ENCODE measurements at regions not wholly inside any gene's neighbourhood (a gene's known extent, or its start where the extent isn't known, plus 50 kb on each side); places are given as distances from the start of the nearest gene placed in this dataset.

DNA sequence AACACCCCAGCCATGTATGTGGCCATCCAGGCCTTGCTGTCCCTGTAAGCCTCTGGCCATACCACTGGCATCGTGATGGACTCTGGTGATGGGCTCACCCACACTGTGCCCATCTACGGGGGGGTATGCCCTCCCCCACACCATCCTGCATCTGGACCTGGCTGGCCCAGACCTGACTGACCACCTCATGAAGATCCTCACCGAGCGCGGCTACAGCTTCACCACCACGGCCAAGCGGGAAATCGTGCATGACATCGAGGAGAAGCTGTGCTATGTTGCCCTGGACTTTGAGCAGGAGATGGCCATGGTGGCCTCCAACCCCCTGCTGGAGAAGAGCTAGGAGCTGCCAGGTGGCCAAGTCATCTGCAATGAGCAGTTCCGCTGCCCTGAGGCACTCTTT, 80.4 kb upstream of the ZCCHC2 start:
- intact Hi-C loops (cut with DNase I), result no loop called here
- Histone ChIP-seq H3K4me3 (no peak overlapping the region), H3K36me3 (no peaks in the 10 kb centered on the region), H3K9me3 (no peaks in the 10 kb centered on the region), H3K4me1 (peaks cover 0 to 14% (median 9%) of the 10 kb centered on the region in 4 donors), H3K27ac (no peak overlapping the region), H3K27me3 (no peaks in the 10 kb centered on the region)
- no peak for DNase-seq
- TF ChIP-seq, protein P1, sequence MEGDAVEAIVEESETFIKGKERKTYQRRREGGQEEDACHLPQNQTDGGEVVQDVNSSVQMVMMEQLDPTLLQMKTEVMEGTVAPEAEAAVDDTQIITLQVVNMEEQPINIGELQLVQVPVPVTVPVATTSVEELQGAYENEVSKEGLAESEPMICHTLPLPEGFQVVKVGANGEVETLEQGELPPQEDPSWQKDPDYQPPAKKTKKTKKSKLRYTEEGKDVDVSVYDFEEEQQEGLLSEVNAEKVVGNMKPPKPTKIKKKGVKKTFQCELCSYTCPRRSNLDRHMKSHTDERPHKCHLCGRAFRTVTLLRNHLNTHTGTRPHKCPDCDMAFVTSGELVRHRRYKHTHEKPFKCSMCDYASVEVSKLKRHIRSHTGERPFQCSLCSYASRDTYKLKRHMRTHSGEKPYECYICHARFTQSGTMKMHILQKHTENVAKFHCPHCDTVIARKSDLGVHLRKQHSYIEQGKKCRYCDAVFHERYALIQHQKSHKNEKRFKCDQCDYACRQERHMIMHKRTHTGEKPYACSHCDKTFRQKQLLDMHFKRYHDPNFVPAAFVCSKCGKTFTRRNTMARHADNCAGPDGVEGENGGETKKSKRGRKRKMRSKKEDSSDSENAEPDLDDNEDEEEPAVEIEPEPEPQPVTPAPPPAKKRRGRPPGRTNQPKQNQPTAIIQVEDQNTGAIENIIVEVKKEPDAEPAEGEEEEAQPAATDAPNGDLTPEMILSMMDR (IDR thresholded peaks at IDR 0.05), result no peak
- no peak for TF ChIP-seq POLR2A (IDR thresholded peaks at IDR 0.05)
- ATAC-seq, result no peak
- no CpG with 5 or more reads among the region's 10 CpGs for WGBS (ENCODE audit: insufficient coverage, low coverage, low lambda C conversion rate, missing lambda C conversion rate)

DNA sequence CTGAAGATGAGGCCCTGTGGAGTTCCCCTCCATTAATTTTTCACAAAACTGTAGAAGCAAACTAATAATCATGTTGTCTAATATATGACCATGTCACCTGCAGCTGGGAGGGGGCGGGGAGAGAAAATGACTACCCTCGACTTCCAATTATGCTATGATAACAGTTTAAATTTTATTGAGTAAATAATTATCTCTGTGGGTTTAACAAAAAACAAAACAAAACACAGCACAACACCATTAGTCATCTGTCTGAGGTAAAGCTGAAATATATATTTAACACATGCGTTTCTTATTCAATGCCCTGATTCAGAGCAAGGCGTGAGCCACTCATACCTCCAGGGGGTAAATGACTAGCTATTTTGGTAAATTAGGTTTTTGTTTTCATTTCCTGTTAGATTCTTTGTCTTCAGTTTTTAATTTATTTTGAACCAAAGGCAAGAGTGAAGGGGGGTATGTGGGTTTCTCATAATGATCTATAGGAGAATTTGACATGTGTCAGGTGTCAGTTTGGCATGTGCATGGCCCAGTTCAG, 77.4 kb upstream of the ZCCHC2 start:
- no peaks in the 10 kb centered on the region for H3K27me3 ChIP-seq
- DNase-seq, result no peak
- H3K27ac ChIP-seq, result no peak overlapping the region
- no peaks in the 10 kb centered on the region for H3K9me3 ChIP-seq
- TF ChIP-seq, protein P1 (IDR thresholded peaks at IDR 0.05), result no peak
- no peak for TF ChIP-seq POLR2A (IDR thresholded peaks at IDR 0.05)
- WGBS (ENCODE audit: insufficient coverage, low coverage, low lambda C conversion rate, missing lambda C conversion rate), result 87% methylated on average over 4 of the region's 4 CpGs
- H3K4me3 ChIP-seq, result no peak overlapping the region
- H3K36me3 ChIP-seq, result no peaks in the 10 kb centered on the region
- intact Hi-C loops (cut with DNase I), result no loop called here
- ATAC-seq, result no peak
- peaks cover 0 to 8% (median 4%) of the 10 kb centered on the region in 4 donors for H3K4me1 ChIP-seq

DNA sequence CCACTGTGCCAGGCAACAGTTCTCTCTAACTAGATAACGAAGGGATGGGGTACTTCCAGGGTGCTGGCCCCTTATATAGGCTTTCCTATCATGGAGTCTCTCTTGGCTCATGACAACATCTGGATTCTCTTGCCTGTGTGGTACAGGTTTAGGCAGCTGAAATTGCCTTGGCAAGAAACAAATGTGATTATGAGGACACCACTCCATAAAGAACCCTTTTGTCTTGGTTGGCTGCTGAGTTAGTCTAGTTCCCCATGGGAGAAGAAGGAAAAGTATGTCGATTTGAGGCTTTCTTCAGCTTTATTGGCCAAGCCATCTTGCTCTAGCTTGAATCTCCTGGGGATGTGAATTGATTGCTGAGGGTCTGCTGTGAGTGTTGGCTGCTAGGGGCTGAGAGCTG, 76.3 kb upstream of the ZCCHC2 start:
- H3K27me3 ChIP-seq, result no peaks in the 10 kb centered on the region
- peaks cover 0 to 19% (median 10%) of the 10 kb centered on the region in 4 donors for H3K4me1 ChIP-seq
- no peaks in the 10 kb centered on the region for H3K9me3 ChIP-seq
- intact Hi-C loops (cut with DNase I), result no loop called here
- ATAC-seq, result no peak
- no peak for DNase-seq
- H3K4me3 ChIP-seq, result no peak overlapping the region
- TF ChIP-seq, protein P1 (IDR thresholded peaks at IDR 0.05), result no peak
- TF ChIP-seq POLR2A (IDR thresholded peaks at IDR 0.05), result no peak
- 100% methylated on average over 1 of the region's 2 CpGs for WGBS (ENCODE audit: insufficient coverage, low coverage, low lambda C conversion rate, missing lambda C conversion rate)
- no peak overlapping the region for H3K27ac ChIP-seq
- no peaks in the 10 kb centered on the region for H3K36me3 ChIP-seq

DNA sequence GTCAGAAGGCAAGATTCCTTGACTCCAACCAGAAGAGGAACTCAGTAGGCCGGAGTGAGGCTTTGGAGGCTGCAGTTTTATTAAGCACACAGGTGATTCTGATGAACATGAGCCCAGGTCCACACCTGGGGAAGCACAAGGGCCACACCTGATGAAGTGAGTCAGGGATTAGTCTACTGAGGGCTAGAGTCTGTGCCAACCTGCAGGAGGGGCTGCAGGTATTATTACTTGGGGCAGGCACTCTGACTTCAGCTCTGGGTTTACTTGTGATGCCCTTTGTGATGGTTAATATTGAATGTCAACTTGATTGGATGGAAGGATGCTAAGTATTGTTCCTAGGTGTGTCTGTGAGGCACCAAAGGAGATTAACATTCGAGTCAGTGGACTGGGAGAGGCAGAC, 75.2 kb upstream of the ZCCHC2 start:
- ATAC-seq, result no peak
- WGBS (ENCODE audit: insufficient coverage, low coverage, low lambda C conversion rate, missing lambda C conversion rate), result 86% methylated on average over 1 of the region's 2 CpGs
- no peak for TF ChIP-seq POLR2A (IDR thresholded peaks at IDR 0.05)
- TF ChIP-seq, protein P1 (IDR thresholded peaks at IDR 0.05), result no peak
- Histone ChIP-seq H3K4me1 (peaks cover 0 to 27% (median 12%) of the 10 kb centered on the region in 4 donors), H3K27me3 (no peaks in the 10 kb centered on the region), H3K9me3 (no peaks in the 10 kb centered on the region), H3K4me3 (no peak overlapping the region), H3K27ac (no peak overlapping the region), H3K36me3 (no peaks in the 10 kb centered on the region)
- intact Hi-C loops (cut with DNase I), result no loop called here
- no peak for DNase-seq

DNA sequence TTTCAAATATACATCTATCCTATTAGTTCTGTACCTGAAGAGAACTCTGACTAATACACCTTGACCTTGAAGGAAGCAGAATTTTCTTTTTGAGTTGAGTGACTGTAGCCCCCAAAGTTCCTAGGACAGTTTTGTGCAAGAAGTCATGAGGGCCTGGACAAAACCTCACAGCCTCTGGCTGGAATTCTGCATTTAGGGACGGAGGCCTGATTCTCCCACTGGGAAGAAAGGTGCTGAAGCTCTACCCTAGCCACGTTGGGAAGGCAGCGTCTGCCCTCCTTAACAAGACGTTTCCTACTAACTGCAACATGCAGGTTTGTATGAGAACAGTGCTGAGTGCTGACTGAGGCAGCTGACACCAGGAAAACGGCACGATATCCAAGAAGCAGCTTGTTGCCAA, 74.4 kb upstream of the ZCCHC2 start:
- Histone ChIP-seq H3K27ac (no peak overlapping the region), H3K4me1 (peaks cover 0 to 35% (median 15%) of the 10 kb centered on the region in 4 donors), H3K36me3 (no peaks in the 10 kb centered on the region), H3K4me3 (no peak overlapping the region), H3K27me3 (no peaks in the 10 kb centered on the region), H3K9me3 (no peaks in the 10 kb centered on the region)
- no peak for ATAC-seq
- TF ChIP-seq, protein P1 (IDR thresholded peaks at IDR 0.05), result no peak
- no peak for TF ChIP-seq POLR2A (IDR thresholded peaks at IDR 0.05)
- DNase-seq, result no peak
- 90% methylated on average over 2 of the region's 6 CpGs for WGBS (ENCODE audit: insufficient coverage, low coverage, low lambda C conversion rate, missing lambda C conversion rate)
- intact Hi-C loops (cut with DNase I), result no loop called here
